Germinal center (tissue), 1 donor: ENCODE measurements at regions not wholly inside any gene's neighbourhood (a gene's known extent, or its start where the extent isn't known, plus 50 kb on each side); places are given as distances from the start of the nearest gene placed in this dataset.
A peak's percentile ranks its signal among the peaks of the same experiment; 100 is the strongest.

ENCODE experiments used
- DNase-seq: peaks from one replicate; pipeline ENCODE4 v3.0.0; 2012; ENCODE audit warnings: mixed read lengths, low spot score

DNA sequence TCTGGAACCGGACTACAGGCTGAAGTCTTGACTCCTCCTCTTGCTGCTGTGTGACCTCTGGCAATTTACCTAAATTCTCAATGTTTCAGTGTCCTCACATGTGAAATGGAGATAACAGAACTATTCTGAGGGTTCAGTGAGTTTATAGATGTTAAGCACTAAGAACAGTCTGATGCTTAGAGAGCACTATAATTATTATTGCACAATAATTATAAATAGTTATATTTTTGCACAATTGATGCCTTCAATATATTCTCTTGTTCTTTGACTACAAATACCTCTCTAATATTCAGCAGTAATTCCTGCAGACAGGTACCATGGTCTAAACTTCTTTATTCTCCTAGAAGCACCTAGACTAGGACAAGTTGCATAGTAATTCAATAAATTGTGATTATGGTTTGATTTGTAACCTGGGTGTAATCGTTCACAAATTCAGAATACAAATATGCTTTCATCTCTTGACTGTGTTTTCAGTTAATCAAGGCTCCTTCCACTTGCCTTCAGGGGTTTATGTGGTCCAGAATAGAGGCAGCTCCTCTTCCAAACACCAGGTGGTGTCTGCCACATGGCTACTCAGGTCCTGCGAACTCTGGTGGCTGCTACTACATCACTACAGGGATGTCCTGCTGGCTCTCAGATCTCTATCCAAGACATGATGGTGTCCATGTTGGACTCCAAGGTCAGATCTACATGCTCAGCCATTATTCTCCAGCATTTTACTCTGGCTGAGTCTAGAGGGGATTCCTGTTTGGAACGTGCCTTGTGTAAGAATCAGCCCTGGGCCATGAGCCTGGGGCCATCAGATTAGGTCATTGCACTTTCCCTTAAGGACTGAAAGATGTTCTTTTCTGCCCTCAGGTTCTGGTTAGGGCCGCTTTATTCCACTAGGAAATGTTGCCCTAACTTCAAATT, 103.4 kb downstream of the QRFPR start:
- DNase-seq = peak; percentile 29

DNA sequence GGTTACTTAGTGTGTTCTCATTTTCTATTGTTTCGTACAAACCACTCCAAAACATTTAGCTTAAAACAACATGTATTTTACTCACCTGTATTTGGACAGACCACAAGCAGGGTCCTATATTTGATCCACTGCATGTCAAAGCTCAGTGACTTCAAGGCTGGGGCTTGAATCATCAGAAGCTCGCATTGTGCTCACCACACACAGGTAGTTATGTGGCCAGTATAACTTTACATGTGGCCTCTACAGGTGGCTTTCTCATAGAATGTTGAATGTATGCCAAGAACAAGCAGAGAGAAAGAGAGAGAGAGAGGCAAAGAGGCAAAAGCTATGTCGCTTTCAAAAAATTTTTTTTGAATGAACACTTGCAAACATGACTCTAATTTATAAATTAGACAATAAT, 107.6 kb downstream of the QRFPR start:
- DNase-seq = no peak

- DNase-seq = no peak
These were observed 108.3 kb downstream of the QRFPR start for GRCh38 chr4:121272526-121272925.

- no peak for DNase-seq
These were observed 106.3 kb upstream of the TNIP3 start for GRCh38 chr4:121270389-121270788.

DNA sequence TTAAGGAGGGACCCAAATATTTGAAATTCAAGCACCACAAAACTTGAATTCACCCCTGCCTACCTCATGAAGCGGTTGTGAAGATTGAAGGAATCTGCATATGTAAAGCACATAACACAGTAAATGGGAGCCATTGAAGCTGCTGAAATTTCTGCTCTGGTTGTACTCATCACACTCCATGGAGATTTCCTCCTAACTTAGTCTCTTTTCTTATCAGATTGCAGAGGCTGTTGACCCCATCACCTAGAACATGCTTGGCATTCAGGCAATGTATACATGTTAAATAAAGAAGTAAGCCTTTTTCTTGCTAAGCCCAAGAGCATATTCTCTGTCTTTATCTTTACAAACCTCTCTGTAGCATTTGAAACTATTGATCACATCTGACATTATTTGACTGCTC, 104.9 kb upstream of the TNIP3 start:
- DNase-seq = no peak

DNA sequence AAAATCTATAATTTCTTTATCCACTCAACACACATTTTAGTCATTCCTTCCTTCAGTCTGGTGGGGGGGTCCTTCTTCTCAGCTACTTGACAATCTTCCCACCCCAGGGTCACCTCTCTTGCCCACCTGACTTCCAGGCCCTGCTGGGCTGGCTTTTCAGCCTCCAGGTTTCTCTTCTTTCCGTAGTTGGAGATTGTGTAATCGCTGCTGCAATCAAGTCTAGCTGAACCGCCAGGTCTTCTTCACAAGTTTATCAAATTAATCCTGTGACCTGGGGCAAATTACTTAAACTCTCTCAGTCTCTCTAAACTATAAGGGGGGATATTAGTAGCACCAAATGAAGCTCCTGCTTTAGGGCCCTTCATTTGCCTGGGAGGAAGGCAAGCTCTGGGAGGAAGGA, 102.9 kb upstream of the TNIP3 start:
- no peak for DNase-seq

DNA sequence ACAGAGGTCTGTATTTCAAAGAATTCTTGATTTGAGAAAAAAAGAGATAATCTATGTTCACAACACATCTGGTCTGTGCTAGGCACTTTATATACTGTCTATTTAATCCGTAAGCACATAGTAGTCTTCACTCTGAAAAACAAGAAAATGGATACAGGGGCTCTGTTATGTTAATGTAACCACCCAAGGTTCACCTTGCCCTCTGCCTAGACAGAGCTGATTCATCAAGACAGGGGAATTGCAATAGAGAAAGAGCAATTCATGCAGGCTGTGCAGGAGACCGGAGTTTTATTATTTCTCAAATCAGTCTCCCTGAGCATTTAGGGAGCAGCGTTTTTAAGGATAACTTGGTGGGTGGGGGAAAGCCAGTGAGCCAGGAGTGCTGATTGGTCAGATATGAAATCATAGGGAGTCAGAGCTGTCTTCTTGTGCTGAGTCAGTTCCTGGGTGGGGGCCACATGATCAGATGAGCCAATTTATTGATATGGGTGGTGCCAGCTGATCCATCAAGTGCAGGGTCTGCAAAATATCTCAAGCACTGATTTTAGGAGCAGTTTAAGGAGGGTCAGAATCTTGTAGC, 92.9 kb upstream of the TNIP3 start:
- no peak for DNase-seq

DNA sequence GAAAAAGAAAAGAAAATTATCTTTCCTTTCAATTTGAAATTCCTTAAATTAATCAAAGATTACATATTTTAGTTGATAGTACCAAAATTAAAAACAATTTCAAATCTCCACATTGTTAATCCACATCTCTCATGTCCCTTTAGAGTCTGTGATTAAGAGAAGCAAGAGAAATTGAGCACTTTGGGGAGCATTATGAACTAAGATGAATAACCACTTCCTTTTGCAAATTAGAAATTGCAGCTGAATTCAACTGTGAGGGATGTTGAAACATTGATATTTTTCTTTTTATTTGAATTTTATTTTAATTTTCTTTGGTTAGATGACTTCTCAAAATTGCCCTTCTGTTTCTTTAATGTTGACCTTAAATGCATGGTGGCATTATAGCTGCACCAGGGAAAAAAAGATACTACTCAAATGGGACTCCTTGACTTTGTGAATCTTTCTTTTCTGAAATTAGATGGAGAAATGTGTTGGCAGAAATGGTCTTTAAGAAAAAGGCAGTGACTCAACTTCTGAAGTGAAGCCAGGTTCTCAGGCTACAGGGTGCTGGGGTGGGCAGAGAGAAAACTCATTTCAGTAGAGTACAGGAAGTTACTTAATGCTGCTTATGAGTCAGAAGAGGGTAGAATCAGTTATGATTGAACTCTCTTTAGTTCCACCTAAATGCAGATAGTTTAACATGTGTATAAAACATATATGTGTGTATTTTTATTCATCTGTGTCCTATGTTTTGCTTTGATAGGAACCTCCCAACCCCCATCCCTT, 92.0 kb upstream of the TNIP3 start:
- no peak for DNase-seq

- no peak for DNase-seq
These were observed 89.8 kb upstream of the TNIP3 start for GRCh38 chr4:121253961-121254360.

DNA sequence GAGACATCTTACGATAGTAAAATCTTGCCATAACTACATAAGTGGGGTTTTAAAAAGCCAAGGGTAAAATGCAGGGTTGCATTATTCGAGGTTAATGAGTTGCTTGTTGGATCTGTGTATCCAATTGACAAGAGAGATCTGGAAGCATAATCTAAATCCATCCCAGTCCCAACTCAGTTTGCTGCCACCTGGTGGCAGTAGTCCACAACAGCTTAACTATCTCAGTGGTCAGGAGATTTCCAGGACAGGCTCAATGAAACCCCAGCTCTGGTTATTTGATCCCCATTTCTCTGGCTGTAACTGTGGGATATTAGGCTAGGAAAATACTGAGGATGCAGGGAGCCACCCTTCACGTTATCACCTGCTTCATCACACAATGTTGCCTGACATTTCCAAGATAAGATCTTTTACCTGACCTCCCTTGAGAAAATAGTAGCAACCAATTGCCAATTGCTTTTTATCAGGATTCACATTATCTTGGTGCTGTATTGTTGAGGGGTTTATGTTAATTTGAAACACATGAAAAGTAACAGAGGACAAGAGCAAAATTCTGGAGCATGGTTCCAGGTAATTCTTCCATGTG, 88.2 kb upstream of the TNIP3 start:
- peak; percentile 59 for DNase-seq

DNA sequence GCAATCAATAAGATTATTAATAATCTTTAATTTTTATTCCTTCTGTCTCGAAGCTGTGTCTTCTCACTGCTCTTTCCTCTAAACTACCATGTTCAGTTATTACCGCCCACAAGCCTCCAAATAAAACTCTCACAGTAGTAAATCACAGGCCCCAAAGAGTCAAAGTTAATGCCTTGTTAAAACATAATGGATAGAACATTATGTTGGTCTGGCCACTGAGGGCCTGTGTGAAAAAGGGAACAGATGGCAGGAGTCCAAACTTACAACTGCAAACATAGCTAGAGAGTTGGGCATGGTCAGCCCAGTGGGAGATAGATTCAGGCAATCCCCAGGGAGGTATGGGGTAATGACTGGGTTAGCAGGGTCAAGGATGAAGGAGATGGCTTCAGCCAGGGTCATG, 84.6 kb upstream of the TNIP3 start:
- DNase-seq = no peak

DNA sequence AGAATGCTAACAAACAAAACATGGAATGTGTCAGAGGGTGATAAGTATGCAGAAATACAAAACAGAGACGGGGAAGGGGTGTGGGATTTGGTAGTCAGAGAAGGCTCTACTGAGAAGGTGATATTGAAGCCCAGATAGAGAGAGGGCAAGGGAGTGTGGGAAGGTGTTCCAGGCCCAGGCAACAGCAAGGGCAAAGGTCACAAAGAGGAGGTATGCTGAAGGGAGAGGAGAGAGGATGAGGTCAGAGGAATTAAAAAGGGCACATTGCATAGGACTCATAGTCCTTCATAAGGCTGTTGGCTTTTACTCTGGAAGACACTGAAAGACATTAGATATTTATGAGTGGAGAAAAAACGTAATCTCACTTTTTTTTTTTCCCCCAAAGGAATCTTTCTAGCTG, 82.6 kb upstream of the TNIP3 start:
- no peak for DNase-seq

DNA sequence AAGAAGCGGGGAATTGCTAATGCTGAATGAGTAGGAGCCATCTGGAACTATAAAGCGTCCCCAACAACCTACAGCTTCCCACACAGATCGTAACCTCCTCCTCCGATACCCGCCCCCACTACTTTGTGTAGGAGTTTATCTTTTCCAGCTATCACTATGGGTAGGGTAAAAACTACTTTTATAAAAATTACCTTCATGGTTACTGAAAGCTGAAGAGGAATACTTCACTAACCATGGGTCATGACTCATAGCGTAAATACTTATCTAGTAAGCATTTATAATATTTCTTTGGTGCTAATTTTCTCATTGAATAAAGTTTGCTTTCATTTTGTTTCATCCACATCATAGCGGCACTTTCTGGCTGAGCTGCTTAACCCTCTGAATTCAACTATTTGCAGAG, 79.4 kb upstream of the TNIP3 start:
- DNase-seq = no peak

GRCh38 chr4:121242188-121242750, 78.1 kb upstream of the TNIP3 start:
- no peak for DNase-seq

DNA sequence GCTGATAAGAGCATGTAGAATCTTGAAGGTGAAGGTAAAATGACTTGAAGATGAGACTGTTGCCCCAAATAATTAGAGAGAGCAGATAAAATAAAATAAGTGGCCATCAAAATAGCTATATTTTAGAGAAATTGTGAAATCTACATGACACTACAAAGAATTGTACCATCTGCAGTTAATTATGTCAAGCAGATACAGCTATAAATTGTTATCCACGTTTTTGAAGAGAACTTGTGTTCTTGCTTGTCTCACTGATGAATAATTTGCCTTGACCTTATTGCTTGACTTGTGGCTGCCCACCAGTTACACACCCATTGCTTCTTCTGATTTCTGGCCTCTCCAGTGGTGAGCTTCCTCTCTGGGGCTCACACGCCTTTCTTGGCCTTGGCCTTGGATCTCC, 75.8 kb upstream of the TNIP3 start:
- no peak for DNase-seq

DNA sequence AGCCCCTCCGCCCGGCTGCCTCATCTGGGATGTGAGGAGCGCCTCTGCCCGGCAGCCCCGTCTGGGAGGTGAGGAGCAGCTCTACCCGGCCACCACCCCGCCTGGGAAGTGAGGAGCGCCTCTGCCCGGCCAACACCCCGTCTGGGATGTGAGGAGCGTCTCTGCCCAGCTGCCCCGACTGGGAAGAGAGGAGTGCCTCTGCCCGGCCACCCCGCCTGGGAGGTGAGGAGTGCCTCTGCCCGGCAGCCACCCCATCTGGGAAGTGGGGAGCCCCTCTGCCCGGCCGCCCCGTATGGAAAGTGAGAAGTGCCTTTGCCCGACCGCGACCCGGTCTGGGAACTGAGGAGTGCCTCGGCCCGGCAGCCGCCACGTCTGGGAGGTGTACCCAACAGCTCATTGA, 74.3 kb upstream of the TNIP3 start:
- DNase-seq = no peak

DNA sequence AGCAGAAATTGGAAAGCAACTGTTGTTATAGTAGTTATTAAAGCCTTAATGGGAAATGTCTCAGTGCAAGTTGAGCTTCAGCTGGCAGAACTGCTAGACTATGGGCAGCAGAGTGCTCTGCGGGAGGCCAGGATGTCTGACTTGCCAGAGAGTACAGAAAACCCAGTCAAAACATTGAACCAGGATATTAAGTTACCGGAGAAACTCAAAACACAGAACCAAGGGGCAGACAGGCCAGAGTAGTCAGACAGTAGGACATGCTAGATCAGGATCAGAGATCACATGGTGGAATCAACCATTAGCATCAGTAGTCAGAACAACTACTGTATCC, 72.9 kb upstream of the TNIP3 start:
- DNase-seq = no peak

DNA sequence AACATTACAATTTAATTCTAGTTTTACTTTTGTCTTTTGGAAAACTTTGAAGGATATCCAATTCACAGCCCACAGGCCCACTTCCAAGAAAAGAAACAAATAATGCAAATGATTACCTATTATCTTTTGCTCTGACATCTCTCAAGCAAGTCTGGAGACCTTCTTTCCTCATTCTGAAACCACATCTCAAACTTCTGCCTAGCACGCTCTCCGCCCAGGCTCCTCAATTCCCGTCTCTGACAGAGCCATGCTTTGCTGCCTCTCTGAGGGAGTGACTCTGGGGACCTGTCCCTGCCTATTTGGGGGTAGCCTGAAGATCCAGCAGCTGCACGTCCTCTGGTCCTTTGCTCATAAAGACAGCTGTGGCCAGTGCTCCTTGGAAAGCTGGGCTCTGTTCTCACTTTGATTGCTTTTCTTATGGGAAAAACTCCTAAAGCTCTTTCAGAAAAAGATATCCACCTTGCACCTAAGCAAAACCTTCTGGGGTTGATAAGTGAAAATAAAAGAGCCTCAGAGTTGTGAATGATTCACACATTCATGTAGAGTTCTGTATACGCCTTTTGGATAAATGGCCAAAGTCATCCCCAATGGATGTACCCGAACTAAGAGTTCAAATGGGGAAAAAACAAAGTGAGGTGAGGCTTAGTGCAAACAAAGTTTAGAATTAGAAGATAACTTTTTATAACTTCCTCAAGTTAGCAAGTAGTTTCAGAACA, 72.4 kb upstream of the TNIP3 start:
- no peak for DNase-seq

- DNase-seq = no peak
These were observed 69.9 kb upstream of the TNIP3 start for GRCh38 chr4:121233982-121234381.

GRCh38 chr4:121229993-121230392, 65.9 kb upstream of the TNIP3 start:
- DNase-seq = no peak

DNA sequence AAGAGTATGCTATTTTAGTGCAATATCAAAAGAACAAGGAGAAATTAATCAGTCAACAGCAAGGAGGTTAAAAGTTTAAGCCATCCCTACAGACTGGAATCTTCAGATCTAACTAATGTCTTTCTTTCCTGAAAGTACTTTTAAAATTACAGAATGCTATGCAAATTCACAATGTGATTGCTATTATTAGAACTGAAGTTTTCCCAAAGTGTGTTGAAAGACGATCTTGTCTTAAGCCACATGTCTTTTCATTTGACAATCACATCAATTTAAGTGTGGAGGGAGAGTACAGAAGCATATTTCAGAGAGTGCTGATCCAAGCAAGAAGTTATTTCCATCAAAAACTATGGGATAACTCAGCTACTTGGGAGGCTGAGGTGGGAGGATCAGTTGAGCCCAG, 64.7 kb upstream of the TNIP3 start:
- DNase-seq = no peak

- DNase-seq = no peak
These were observed 63.2 kb upstream of the TNIP3 start for GRCh38 chr4:121227341-121227792.
